CD14-positive monocyte (primary cell): ENCODE measurements at regions not wholly inside any gene's neighbourhood (a gene's known extent, or its start where the extent isn't known, plus 50 kb on each side); places are given as distances from the start of the nearest gene placed in this dataset.

Experiments used
- DNase-seq, 3 donors: peaks; one replicate each; pipeline ENCODE4 v3.0.0-alpha.2; 2011 to 2022
- H2AFZ ChIP-seq: 2 replicates; pipeline ENCODE4 v1.6.0; 2012; ENCODE audit warnings: mild to moderate bottlenecking, low read depth, low read length, inconsistent platforms; ENCODE audit not compliant: insufficient read depth, poor library complexity, severe bottlenecking
- H3K27ac ChIP-seq, 2 donors: 1 replicate in 1 of 2; 2 replicates in 1 of 2; pipeline ENCODE4 v1.5.1; 2012 to 2013; ENCODE audit warnings: low read length in 2 of 2, control low read depth in 1 of 2, inconsistent platforms in 1 of 2, low read depth in 1 of 2, mild to moderate bottlenecking in 1 of 2
- H3K27me3 ChIP-seq, 2 donors: one replicate each; pipeline versions ENCODE4 v1.6.0 to v1.6.1; 2011 to 2013; ENCODE audit warnings: low read length in 2 of 2; ENCODE audit not compliant: control insufficient read depth in 2 of 2, insufficient read depth in 2 of 2
- H3K36me3 ChIP-seq, 2 donors: replicated peaks in 1 of 2; 1 replicate in 1 of 2; 2 replicates in 1 of 2; pipeline versions ENCODE4 v1.5.1 to v1.6.1; 2012 to 2013; ENCODE audit warnings: low read length in 2 of 2, control low read depth in 1 of 2, inconsistent platforms in 1 of 2, mild to moderate bottlenecking in 1 of 2; ENCODE audit not compliant: insufficient read depth in 2 of 2, control insufficient read depth in 1 of 2
- H3K4me1 ChIP-seq, 2 donors: 1 replicate in 1 of 2; 2 replicates in 1 of 2; pipeline versions ENCODE4 v1.5.1 to v1.6.1; 2012 to 2013; ENCODE audit warnings: low read length in 2 of 2, control low read depth in 1 of 2, inconsistent platforms in 1 of 2, mild to moderate bottlenecking in 1 of 2, moderate library complexity in 1 of 2; ENCODE audit not compliant: insufficient read depth in 2 of 2, control insufficient read depth in 1 of 2
- H3K4me2 ChIP-seq: replicated peaks from 2 replicates; pipeline ENCODE3; 2012; ENCODE audit warnings: low read length, moderate library complexity, mild to moderate bottlenecking; ENCODE audit not compliant: poor library complexity, severe bottlenecking; ENCODE audit errors: extremely low read depth
- H3K4me3 ChIP-seq, 3 experiments: fragments of 200-600 bp in 1 of 3; sonication (generic) in 1 of 3; replicated peaks in 1 of 3; 1 replicate in 2 of 3; 2 replicates in 1 of 3; pipeline ENCODE4 v1.5.1; 2011 to 2013; ENCODE audit warnings: low read length in 3 of 3, mild to moderate bottlenecking in 3 of 3, control low read depth in 2 of 3, low read depth in 2 of 3, inconsistent platforms in 1 of 3, moderate library complexity in 1 of 3
- H3K79me2 ChIP-seq: 2 replicates; pipeline ENCODE4 v1.6.0; 2012; ENCODE audit warnings: mild to moderate bottlenecking, control low read depth, inconsistent platforms, low read length, moderate library complexity; ENCODE audit not compliant: insufficient read depth
- H3K9ac ChIP-seq: 2 replicates; pipeline ENCODE4 v1.6.0; 2017; ENCODE audit warnings: low read length, mild to moderate bottlenecking; ENCODE audit not compliant: insufficient read depth, poor library complexity, severe bottlenecking
- H3K9me3 ChIP-seq, 2 donors: replicated peaks in 1 of 2; 1 replicate in 1 of 2; 2 replicates in 1 of 2; pipeline versions ENCODE4 v1.5.1 to v1.6.1; 2012 to 2013; ENCODE audit warnings: low read length in 2 of 2, control low read depth in 1 of 2; ENCODE audit not compliant: control insufficient read depth in 1 of 2, insufficient read depth in 1 of 2
- H4K20me1 ChIP-seq: 2 replicates; pipeline ENCODE4 v1.6.0; 2012; ENCODE audit warnings: mild to moderate bottlenecking, low read length, control low read depth, moderate library complexity; ENCODE audit not compliant: insufficient read depth
- H3K27ac Mint-ChIP-seq, 7 donors: one replicate each; pipeline ENCODE4 v1.8.0; 2020; ENCODE audit warnings: mild to moderate bottlenecking in 7 of 7, mixed read lengths in 7 of 7, moderate library complexity in 6 of 7, inconsistent platforms in 2 of 7
- H3K27me3 Mint-ChIP-seq, 3 donors: one replicate each; pipeline ENCODE4 v1.8.0; 2021 to 2022; ENCODE audit warnings: low read depth in 3 of 3, mild to moderate bottlenecking in 3 of 3, mixed read lengths in 3 of 3, moderate library complexity in 3 of 3, inconsistent platforms in 1 of 3
- H3K36me3 Mint-ChIP-seq, 2 donors: one replicate each; pipeline ENCODE4 v1.8.0; 2020; ENCODE audit warnings: mixed read lengths in 2 of 2, inconsistent platforms in 1 of 2, mild to moderate bottlenecking in 1 of 2
- H3K4me1 Mint-ChIP-seq: one replicate; pipeline ENCODE4 v1.8.0; 2020; ENCODE audit warnings: mild to moderate bottlenecking, mixed read lengths
- H3K4me3 Mint-ChIP-seq, 2 donors: one replicate each; pipeline ENCODE4 v1.8.0; 2020; ENCODE audit warnings: mild to moderate bottlenecking in 2 of 2, mixed read lengths in 2 of 2, moderate library complexity in 1 of 2
- H3K9me3 Mint-ChIP-seq, 7 donors: one replicate each; pipeline ENCODE4 v1.8.0; 2020 to 2022; ENCODE audit warnings: mixed read lengths in 7 of 7, mild to moderate bottlenecking in 6 of 7, moderate library complexity in 6 of 7, inconsistent platforms in 2 of 7
- CTCF ChIP-seq: fragments of 200-600 bp; IDR thresholded peaks from one replicate; pipeline ENCODE4 v1.8.0; 2022; ENCODE audit warnings: antibody characterized with exemption, mild to moderate bottlenecking
- WGBS: methylation state at CpG from one replicate; pipeline ENCODE4 v1.1.5; 2013; ENCODE audit warnings: missing lambda C conversion rate; ENCODE audit not compliant: insufficient coverage; 5-methylcytosine and 5-hydroxymethylcytosine counted together
- intact Hi-C, 2 donors: fragments of 100-400 bp; cut with micrococcal nuclease; formaldehyde crosslinking; loops; one replicate each; pipeline versions ENCODE4 v1.15.0 to v1.15.1; 2023

GRCh38 chr2:241966647-241967466 is 97.3 kb downstream of the RTP5 start:
- Mint-ChIP-seq H3K4me3 (no peak overlapping the region), H3K36me3 (no peaks in the 10 kb centered on the region), H3K27me3 (peaks cover 0 to 3% (median 0%) of the 10 kb centered on the region in 3 donors), H3K4me1 (peaks cover 56% of the 10 kb centered on the region), H3K9me3 (peaks cover 0 to 6% (median 2%) of the 10 kb centered on the region in 7 donors), H3K27ac (peak overlapping the region in 5 of 7 donors; percentile 89 to 95 (median 93))
- Histone ChIP-seq H3K36me3 (no peaks in the 10 kb centered on the region), H3K27ac (peak overlapping the region in 1 of 2 donors; percentile 81), H3K4me3 (no peak overlapping the region), H3K4me1 (peaks cover 32 to 54% of the 10 kb centered on the region in 2 donors), H3K27me3 (no peaks in the 10 kb centered on the region), H2AFZ (no peak overlapping the region), H3K79me2 (no peaks in the 10 kb centered on the region), H3K4me2 (no peak overlapping the region), H3K9me3 (no peaks in the 10 kb centered on the region), H3K9ac (no peak overlapping the region), H4K20me1 (no peaks in the 10 kb centered on the region)
- no peak for TF ChIP-seq CTCF
- intact Hi-C loops: no loop called here
- DNase-seq: no peak
- WGBS: 94% methylated on average over 13 of the region's 16 CpGs

GRCh38 chr2:241967467-241968144 is 98.1 kb downstream of the RTP5 start:
- H3K4me1 Mint-ChIP-seq: peaks cover 50% of the 10 kb centered on the region
- Histone ChIP-seq H3K36me3 (no peaks in the 10 kb centered on the region), H3K79me2 (no peaks in the 10 kb centered on the region), H3K4me3 (no peak overlapping the region), H3K27ac (no peak overlapping the region), H2AFZ (no peak overlapping the region), H3K4me2 (no peak overlapping the region), H3K9ac (no peak overlapping the region), H3K9me3 (no peaks in the 10 kb centered on the region), H4K20me1 (no peaks in the 10 kb centered on the region), H3K27me3 (no peaks in the 10 kb centered on the region), H3K4me1 (peaks cover 27 to 49% of the 10 kb centered on the region in 2 donors)
- intact Hi-C loops: no loop called here
- no peak for TF ChIP-seq CTCF
- H3K9me3 Mint-ChIP-seq: peaks cover 2 to 12% (median 5%) of the 10 kb centered on the region in 7 donors
- DNase-seq: no peak
- H3K27me3 Mint-ChIP-seq: peaks cover 0 to 3% (median 0%) of the 10 kb centered on the region in 3 donors
- H3K27ac Mint-ChIP-seq: peak overlapping the region in 1 of 7 donors; percentile 35
- no peak overlapping the region for H3K4me3 Mint-ChIP-seq
- 97% methylated on average over 11 of the region's 17 CpGs for WGBS
- no peaks in the 10 kb centered on the region for H3K36me3 Mint-ChIP-seq
